ENCODE measurements at regions not wholly inside any gene's neighbourhood (a gene's known extent, or its start where the extent isn't known, plus 50 kb on each side); places are given as distances from the start of the nearest gene placed in this dataset.

DNA sequence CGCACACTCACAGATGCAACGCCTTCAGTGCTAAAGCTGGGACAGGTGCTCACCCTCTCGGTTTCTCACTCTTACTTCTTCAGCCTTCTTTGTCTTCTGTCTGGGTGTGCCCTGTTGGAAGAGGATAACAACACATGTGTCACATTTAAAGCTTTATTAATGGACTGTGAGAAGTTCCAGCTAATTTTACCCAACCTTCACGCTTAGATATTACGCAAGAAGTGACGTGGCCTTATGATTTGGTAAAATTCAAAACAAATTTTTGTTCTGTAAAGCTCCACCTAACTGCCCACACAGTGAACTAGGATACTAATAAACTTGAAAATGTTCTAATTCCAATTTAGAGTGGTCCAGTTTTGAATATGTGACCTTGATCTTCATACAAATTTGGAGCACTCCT lies 66.7 kb upstream of the LRCH1 start:
- TF ChIP-seq CTCF (IDR thresholded peaks at IDR 0.05) (no peak), POLR2A (IDR thresholded peaks at IDR 0.05) (no peak), EP300 (IDR thresholded peaks at IDR 0.05) (no peak), POLR2AphosphoS5 (IDR thresholded peaks at IDR 0.05) (no peak)

Data from sigmoid colon (tissue), 4 donors.